Activated CD4-positive, alpha-beta T cell treated with anti-CD3 and anti-CD28 coated beads, Interleukin-2, amount 50 U/mL, for 4 hours (primary cell): ENCODE measurements at regions not wholly inside any gene's neighbourhood (a gene's known extent, or its start where the extent isn't known, plus 50 kb on each side); places are given as distances from the start of the nearest gene placed in this dataset.
"Not testable (repeated sequence)": the region's sequence is repeated elsewhere in the genome, so short reads cannot be mapped to it uniquely, and the experiment has no call there.

ENCODE experiments used
- DNase-seq, 2 experiments: peaks; one replicate each; pipeline ENCODE4 v3.0.0-alpha.2; 2020

DNA sequence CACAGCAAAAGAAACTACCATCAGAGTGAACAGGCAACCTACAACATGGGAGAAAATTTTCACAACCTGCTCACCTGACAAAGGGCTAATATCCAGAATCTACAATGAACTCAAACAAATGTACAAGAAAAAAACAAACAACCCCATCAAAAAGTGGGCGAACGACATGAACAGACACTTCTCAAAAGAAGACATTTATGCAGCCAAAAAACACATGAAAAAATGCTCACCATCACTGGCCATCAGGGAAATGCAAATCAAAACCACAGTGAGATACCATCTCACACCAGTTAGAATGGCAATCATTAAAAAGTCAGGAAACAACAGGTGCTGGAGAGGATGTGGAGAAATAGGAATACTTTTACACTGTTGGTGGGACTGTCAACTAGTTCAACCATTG lies 207.8 kb downstream of the USP6NL start:
- not testable (repeated sequence) for DNase-seq

DNA sequence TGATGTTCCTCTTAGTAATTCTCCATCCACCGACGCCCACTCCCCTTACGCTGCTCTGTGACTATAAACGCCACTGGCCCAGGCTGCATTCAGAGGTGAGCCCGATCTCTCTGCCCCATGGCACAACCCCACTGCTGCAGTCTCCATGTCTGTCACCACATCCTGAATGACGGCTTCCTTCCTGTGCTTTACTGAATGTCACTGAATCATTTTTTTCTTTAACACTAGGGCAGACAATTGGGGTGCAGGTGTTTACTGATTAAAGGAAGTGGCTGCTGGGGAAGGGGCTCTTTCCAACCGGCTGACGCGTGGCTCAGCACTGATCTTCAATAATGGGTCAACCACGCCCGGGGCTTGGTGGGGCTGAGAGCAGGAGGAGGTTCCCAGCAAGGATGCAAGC lies 208.3 kb downstream of the USP6NL start:
- DNase-seq, result peak; percentile 48 to 51

DNA sequence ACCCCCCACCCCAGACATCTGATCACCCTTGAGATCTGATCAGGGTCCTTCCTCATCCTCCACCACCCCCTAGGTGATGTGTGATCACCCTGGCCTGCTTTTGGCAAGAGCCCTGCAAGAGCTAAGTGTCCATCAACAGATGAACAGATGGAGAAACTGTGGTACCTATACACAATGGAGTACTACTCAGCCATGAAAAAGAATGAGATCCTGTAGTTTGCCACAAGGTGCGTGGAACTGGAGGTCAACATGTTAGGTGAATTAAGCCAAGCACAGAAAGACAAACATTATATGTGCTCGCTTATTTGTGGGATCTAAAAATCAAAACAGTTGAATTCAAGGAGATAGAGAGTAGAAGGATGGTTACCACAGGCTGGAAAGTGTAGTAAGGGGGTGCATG lies 209.1 kb downstream of the USP6NL start:
- DNase-seq, result no peak

DNA sequence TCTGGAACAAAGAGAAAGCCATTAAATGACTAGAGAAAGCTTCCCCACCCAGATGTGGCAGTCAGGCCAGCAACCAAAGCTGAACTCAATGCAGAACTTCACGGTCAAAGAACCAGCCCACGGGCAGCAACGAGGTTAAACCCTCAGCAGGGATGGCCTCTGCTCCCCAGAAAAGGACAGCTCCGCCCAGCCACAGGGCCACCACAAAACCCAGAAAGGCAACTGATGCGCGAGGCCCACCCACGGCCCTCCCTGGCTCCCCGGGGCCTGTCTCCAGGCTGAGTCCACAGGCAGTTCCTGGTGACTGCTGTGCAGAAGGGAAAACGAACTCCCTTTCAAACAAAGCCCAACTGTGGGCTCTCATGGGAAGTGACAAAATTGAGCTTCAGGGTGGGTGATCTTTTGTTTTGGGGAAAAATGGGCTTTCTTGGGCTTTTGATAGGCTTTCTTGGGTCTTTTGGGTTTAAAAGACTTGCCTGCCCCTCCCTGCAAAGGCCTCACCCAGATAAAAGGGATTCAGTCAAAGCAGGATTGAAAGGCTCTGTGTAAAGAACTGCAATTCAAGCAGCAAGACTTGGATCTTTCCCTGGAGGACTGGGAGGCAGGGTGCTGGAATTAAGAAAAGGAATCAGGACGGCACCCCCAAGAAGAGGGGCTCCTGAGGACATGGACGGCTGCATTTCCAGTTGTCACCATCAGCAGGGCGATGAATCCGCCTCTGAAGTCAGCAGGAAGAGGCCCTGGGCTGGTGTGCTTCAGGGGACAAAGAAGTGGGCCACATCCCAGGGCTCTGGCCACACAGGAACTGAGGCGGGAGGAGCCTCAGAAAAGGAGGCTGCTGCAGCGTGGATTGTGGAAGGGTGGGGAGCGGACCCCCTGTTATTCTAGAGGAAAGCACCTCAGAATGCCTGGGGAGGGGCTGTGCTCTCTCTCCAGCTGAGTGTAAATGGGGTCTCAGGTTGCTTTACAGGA lies 209.9 kb downstream of the USP6NL start:
- DNase-seq, result no peak

DNA sequence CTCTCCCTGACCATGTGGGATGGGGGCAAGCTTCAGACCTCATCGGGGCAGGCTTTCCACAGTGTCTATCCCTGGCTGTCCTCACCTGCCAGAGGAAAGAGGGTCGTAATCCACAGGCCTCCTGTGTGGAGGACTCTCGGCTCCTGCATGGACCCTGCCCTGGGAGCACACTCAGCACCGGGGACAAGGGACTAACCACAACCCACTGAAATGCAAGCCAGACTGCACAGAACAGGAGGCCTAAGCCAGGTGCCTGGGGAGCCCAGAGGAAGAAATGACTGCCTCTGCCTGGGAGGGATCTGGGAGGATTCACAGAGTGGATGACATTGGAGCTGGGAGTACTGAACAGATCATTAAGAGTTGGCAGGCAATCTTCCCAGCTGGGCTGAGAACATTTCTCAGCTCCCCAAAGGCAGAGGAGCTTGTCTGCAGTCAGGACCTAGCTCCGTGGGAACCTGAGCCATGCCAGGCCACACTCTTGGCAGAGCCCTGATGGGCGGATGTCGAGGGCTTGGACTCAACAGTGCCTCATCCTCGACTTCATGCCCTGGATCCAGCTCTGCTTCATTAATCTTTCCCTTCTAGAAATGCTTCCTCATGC lies 213.4 kb downstream of the USP6NL start:
- DNase-seq, result no peak

DNA sequence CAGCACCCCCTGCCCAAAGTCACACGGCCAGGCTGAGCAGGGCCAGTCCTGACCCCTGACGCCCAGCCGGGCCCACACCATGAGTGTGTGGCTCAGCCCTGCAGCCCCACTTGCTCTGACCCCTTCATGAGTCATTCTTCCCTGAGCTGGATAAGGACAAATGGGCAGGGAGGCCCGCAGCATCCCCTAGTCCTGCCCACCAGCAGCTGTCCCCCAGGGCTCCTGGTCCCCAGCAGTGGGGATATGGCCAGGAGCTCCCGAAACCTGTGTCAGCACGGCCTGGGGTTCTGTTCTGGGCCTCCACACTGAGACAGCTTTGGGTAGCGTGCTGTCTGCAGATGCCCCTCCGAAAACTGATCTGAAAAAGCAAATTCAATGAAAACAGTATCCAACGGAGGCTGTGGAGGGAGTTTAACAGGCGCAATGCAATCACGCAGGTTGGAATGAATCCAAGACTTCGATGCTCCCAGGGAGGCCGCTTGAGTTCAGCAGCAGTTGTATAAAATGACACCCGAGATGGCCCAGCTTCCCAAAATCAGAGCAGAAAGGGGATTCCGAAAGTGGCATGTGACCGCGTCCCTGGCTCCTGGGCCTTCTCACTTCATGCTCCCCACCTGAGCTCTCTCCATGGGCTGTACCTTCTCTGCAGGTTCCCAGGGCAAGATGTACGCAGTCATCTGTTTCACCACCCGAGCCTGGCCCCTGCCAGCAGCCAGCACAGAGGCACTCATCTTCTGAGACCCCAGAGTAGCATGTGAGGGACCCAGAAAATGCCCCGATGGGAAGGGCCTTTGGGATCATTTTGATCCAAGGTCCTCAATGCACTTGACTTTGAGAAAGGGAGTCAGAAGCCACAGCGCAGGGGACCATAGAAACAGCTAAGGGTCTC lies 214.1 kb downstream of the USP6NL start:
- DNase-seq, result no peak

DNA sequence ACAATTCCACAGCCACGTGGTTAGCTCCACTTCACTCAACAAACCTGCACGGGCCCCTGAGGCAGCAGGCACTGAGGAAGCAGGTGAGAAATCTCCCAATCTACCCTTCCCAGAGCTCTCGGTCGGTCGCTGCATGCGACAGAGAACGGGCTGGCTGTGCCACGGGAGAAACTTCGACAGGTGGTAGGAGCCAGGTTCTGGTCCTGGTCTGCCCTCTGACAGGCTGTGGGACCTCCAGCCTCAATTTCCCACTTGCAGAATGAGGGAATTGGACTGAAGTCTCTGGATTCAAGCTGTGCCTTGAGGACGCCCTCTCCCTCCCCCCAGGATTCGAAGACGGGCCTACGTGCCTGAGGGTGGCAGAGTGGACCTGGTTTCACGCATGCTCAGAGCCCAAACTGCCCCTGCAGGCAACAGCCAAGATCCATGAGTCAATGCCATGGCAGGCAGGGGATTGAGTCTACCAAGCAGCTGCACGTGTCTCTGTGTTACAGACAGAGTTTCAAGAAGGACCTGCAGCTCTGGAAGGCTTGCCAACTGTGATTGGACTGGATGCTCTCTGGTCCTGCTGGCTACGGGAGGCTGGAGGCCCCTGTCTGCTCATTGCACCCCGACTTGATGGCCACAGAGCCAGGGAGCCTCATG lies 215.0 kb downstream of the USP6NL start:
- DNase-seq, result no peak

DNA sequence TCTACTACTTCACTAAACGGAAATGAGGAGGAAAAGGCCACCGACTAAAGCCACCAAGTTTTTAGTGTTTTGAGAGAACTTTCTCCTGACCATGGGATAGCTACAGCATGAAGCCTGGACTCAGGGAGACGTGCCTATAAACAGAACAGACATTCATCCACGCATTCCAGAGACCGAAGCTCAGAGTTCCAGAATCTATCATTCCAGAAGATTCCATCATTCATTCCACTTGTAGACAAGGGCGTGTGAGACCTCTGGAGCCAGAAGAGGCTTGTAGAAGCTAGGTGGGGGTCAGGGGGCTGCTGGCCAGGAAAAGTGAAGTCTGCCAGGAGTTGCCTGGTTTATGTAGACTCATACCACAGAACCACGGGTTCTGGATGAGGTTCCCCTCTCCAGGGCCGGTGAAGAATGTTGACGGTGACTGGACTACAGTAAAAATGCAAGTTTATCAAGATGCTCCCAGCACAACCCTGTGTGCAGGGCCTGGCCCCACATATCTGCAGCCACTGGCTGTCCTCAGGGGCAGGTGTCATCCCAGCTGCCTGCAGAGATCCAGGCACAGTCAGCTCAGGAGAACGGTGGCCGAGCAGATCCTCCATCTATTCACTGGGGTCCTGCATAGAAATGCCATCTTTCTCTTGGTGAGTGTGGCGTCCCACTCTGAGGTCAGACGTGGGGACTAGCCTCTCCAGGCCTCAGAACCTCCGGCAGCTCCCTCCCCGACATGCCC lies 215.7 kb downstream of the USP6NL start:
- DNase-seq, result no peak

DNA sequence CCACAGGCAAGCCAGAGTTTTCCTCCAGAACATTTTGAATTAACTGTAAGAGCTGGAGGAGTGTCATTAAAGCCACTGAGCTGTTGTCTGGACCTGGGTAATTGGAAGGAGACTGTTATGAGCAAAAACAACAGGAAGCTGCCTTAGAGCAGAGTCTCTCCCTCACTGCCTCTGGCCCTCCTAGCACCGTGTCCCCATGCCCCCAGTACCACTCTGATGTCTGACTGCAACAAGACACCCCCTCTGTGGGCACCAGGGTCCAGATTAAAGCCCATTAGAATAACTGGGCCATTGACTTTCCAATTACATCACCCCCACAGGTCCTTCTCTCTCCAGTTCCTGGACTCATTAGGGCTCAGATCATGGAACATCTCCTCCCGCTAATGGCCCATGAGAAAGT lies 216.3 kb downstream of the USP6NL start:
- DNase-seq, result no peak

DNA sequence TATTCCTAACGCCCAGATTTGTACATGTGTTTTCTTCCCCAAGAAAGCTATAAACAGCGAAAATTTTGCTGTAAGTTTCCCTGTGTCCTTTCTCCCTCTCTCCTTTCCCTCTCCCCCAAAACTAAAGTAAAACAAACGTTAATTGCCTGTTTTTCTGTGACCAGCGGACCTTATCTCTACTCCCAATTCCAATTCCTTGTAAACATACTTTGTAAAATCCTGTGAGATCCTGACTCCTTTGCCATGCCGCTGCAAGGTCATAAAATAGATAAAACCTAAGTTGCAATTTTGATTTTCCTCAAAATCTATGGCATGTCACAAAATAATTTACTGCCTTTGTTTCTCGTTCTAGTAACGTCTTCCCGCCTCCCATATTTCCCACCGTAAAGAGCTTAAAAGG lies 217.6 kb downstream of the USP6NL start:
- DNase-seq, result no peak

DNA sequence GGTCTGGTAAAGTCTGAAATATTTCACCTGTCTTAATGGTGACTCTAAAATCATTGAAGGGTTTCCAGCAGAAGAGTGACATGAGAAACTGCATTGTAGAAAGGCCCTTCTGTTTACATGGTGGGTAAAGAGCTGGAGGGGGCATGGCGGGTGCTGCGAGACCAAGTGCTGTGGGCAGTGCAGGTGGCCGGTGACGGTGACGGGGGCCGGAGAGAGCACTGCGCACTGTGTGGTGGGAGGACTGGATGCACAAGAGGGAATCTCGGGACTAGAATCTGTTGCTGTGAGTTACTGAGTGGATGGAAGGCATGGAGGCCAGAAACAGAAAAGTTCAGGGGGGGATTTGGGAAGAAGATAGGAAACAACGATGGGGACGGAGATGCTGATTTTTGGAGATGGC lies 218.7 kb downstream of the USP6NL start:
- DNase-seq, result no peak

DNA sequence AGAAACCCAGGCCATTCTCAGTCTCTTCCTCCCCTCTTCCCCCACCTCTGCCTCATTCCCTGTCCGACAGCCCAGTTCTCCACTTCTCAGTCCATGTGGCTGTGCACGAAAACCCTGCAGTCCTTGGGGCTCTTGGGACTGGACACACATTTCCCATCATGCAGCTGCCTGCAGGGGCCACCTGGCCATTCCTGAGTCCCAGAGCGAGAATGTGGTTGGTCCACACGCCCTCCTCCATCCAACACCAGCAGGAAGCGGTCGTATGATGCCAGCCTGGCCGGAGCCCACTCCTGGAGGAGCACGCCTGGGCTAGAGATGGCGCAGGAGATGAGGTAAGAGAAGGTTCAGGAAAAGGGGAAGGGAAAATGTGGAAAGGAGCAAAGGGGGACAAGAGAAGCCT lies 222.5 kb downstream of the USP6NL start:
- DNase-seq, result no peak

DNA sequence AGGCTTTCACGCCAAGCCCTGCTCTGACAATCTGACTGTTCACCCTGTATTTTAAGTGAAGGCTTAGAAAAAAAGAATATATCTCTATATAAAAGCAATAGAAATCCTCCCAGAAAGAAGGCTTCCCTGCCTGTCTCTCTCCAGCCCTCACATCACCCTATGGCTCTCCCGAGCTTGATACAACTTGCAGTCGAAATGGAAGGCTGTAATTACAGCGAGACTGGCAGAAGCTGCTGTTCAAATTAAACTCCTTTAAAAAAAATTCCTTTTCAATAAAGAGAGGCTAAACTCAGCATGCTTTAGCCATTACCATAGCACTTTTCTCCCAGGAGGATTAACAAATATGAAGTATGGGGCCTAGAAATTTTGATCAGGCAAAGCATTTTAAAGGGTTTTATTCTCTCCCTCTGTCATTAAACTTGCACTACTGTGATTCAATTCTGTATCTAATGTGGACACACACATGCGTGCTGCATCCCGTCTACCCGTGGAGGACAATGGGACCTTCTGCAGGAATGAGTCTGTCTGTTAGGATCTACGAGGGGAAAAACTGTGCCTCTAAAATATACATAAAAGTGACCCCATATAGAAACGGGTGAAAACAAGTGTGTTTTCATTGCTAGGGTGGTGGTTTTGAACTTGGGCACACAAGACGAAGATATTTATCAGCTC lies 223.8 kb downstream of the USP6NL start:
- no peak for DNase-seq

DNA sequence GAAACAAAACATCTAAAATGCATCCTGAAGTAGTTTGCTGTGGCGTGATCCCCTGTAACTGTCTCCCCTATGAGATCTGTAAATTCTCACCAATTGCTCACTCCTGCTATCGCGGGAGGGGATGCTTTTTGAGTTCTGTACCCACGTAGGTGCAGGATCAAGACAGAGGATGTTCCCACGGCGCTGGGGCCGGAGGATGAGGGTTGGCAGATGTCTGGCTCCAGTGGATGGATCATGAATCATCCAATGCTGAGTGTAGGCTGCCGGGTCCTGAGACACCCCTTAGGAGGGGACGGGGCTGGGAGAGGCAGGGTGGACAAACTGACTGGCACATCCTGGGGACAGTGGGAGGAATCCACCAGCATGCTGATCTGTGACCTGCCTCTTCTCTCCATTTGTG lies 224.4 kb downstream of the USP6NL start:
- no peak for DNase-seq
